ENCODE measurements at regions not wholly inside any gene's neighbourhood (a gene's known extent, or its start where the extent isn't known, plus 50 kb on each side); places are given as distances from the start of the nearest gene placed in this dataset.
"Not testable (repeated sequence)": the region's sequence is repeated elsewhere in the genome, so short reads cannot be mapped to it uniquely, and the experiment has no call there.

DNA sequence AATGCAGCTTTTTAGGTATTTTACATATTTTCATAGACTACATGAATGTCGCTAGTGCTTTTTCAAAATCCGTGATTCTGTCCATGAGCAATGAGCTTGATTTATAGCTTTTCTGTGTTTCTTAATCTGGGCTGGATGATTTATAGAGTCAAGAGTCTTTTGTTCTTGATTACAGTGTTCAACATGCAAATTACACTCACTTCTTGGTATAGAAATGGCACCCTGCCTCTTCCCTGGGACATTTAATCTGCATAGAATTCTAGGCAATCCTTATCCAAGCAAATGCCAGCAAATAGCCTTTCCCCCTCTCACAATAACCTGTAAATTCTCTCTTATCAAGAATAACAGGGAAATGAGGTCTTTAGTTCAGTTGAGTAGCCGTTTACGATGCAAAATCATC is 246.2 kb upstream of the SEMA3C start:
- no peak for DNase-seq

GRCh38 chr7:81162771-81163525 is 244.1 kb upstream of the SEMA3C start:
- DNase-seq, result no peak

- DNase-seq, result no peak
Measured at GRCh38 chr7:81162234-81162633, 243.4 kb upstream of the SEMA3C start.

GRCh38 chr7:81161451-81162075 is 242.7 kb upstream of the SEMA3C start:
- DNase-seq, result peak; percentile 52

DNA sequence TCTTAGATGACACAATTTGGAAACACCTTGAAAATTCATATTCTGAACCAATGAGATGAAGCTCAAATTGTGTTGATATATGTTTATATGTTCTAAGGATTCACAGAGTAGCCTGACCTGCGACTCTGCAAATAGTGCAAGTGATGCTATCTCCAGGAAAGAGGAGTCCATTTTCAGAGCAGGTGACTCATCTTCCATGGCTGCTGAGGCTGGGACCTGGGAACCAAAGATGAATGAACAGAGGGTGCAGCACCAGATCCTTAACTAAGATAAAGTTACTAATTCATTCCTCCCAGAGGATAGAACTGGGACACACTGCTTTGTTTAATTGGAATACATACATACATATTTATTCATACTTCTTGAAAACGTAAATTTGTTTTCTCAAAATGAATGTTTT is 240.6 kb upstream of the SEMA3C start:
- DNase-seq, result no peak

GRCh38 chr7:81158189-81158588 is 239.3 kb upstream of the SEMA3C start:
- no peak for DNase-seq

GRCh38 chr7:81155654-81156373 is 237.0 kb upstream of the SEMA3C start:
- no peak for DNase-seq

DNA sequence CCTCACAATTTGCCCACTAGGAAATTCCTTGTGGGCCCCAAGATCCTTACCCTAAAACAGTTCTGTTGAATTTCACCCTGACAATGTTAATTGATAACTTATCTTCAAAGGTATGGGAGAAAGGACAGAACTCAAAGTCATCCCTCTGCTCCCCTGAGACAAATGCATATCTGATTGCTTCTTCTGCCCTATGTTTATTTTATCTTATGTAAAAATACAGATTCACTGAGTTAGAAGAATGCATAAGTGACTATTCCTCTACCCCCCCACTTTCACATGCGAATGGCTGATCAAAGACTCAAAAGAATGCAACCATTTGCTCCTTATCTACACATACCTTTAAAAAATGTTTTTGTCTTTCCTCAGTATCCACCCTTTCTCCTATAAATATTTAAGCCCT is 235.7 kb upstream of the SEMA3C start:
- no peak for DNase-seq

GRCh38 chr7:81152925-81153324 is 234.1 kb upstream of the SEMA3C start:
- DNase-seq, result not testable (repeated sequence)

DNA sequence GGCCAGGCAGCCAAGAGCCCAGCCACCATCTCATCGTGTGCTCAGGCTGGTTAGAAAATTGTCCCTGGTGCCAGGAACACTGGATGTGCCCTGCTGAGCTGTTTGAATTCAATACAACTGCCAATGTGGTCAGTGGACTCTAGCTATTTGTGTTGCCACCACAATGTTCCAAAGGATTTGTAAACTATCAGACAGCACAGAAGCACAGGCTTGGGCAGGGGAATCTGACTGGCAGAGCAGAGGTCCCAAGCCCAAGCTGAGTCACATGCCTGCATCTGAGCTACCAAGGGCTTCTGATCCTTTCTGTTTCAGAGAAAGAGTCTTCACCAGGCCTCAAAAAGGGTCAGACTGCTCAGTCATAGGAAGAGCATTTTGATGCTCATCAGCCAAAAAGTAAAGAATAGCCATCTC is 232.1 kb upstream of the SEMA3C start:
- no peak for DNase-seq

- no peak for DNase-seq
Measured at GRCh38 chr7:81143856-81144255, 225.0 kb upstream of the SEMA3C start.

GRCh38 chr7:81141257-81142205 is 222.7 kb upstream of the SEMA3C start:
- not testable (repeated sequence) for DNase-seq

DNA sequence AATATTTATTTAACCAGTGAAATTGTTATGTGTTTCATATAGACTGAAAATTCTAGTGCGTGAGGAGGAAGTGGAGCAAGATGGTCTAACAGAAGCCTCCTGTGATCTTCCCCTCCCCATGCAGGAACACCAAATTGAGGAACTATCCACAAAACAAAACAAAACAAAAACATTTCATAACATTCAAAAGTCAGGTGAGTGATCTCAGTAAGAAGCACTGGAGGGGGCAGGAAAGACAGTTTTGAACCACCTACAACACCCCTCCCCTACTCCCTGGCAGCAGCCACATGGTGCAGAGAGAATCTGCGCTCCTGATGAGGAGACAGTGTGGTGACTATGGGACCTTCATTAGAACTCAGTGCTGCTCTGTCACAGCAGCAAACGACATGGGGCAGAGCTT is 221.9 kb upstream of the SEMA3C start:
- no peak for DNase-seq

DNA sequence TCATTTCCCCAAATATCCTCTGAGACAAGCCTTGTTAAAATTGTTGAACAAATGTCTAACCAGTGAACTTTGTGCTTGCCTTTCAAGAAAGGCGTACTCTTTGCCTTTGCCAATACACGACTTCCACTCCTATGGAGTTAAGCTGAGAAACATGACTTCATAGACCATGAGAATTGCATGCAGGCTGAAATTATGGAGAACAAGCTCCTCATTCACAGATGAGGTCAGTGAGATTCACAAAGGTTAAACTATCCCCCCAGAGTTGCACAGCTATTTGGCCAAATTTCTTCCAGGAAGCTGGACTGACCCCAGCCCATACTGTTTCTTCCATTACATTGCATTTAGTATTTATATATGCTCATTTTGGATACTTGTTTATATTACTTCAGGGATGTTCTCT is 221.4 kb upstream of the SEMA3C start:
- DNase-seq, result no peak

DNA sequence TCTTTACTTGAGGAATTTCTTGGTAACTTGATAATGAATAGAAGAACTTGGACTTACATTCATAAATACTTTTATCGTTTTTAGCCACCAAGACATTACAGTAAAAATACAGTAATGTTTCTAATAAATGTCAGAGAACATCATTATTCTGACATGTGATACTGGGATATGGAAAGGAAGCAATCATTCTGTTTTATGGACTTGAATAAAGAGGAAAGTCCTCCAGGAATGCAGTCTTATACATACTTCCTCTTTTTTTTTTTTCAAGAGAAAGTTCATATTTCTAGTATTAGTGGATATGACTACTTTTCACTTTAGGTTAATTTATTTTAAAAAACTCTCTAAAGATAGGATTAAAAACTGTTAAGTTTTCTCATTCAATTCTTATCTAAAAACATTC is 220.0 kb upstream of the SEMA3C start:
- DNase-seq, result no peak

GRCh38 chr7:81135324-81135723 is 216.5 kb upstream of the SEMA3C start:
- no peak for DNase-seq

DNA sequence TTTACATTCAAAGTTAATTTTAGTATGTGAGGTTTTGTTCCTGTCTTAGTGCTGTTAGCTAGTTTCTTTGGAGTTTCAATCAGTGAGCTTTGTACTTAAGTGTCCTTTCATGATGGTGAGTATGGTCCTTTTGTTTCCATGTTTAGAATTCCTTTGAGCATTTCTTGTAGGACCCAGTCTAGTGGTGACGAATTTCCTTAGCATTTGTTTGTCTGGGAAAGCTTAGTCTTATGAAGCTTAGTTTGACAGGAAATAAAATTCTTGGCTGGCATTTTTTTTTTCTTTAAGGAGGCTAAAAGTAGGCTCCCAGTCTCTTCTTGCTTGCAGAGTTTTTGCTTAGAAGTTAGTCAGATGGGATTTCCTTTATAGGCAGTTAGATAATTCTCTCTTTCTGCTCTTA is 209.2 kb upstream of the SEMA3C start:
- no peak for DNase-seq

DNA sequence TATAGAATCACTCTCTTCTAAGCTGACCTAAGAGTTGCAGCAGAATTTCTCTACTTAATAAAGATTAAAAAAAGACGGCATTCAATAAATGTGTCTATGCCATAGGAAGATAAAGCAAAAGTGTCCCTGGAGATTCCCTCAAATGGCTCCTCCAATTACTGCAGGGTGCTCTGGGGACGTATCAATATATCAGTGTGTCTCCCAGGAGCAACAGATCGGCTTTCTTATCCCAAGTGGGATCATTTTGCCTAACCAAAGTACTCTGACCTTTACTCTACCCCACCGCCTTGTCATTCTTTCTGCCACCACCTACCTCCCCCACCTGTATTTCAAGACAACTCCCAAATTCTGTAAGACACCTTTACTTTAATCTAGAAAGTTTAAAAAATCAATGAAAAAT is 202.0 kb upstream of the SEMA3C start:
- no peak for DNase-seq

DNA sequence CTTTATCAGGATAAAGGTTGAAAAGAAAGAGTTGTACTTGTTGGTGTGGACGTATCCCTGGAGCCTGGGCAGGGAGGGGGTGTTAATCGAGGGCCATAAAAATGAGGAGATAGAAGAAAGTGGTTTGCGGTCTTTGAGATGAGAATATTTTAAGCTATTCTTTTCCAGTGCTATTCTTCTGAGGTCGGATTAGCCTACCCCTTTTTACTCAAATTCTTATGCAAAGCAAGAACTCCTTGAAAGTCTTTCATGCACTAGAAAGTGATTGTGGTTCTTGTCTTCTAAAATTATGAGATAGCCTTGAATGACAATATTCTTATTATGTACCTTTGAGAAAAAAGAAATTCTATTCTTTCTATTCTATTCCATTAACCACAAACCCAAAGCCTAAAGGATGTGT is 201.3 kb upstream of the SEMA3C start:
- no peak for DNase-seq

- DNase-seq, result no peak
Measured at GRCh38 chr7:81114633-81115032, 195.8 kb upstream of the SEMA3C start.

DNA sequence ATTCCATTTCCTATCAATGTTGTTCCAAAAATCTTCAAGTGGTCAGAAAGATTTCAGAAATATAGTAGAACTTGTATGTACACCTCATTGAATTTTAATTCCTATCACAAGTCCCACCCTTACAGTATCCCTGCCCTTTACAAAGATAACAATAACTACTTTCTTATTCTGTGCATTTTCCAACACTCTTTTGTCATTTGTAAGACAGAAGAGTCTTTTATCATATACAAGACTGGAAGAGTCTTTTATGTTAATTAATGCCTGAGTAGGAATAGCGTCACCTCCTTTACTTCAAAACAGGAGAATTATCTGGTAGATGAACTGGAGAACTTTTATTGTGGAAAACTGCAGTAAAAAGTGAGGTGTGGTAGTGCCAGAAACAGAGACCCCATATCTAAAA is 193.9 kb upstream of the SEMA3C start:
- DNase-seq, result no peak

- DNase-seq, result peak; percentile 80
Measured at GRCh38 chr7:81111781-81112540, 193.1 kb upstream of the SEMA3C start.
